ENCODE measurements at regions not wholly inside any gene's neighbourhood (a gene's known extent, or its start where the extent isn't known, plus 50 kb on each side); places are given as distances from the start of the nearest gene placed in this dataset.
A peak's percentile ranks its signal among the peaks of the same experiment; 100 is the strongest.

GRCh38 chr1:91122106-91122717 is 100.4 kb upstream of the ZNF644 start:
- no peak for TF ChIP-seq CTCF (conservative IDR thresholded peaks at IDR 0.05)
- H3K27ac ChIP-seq, result peak overlapping the region; percentile 23; the same call in 1 of the 2 replicates

- H3K27ac ChIP-seq, result no peak overlapping the region
- TF ChIP-seq CTCF (conservative IDR thresholded peaks at IDR 0.05), result no peak
Observed at GRCh38 chr1:91121366-91121765, 99.5 kb upstream of the ZNF644 start.

- no peak for TF ChIP-seq CTCF (conservative IDR thresholded peaks at IDR 0.05)
- no peak overlapping the region for H3K27ac ChIP-seq
Observed at GRCh38 chr1:91120936-91121335, 99.1 kb upstream of the ZNF644 start.

- no peak overlapping the region for H3K27ac ChIP-seq
- TF ChIP-seq CTCF (conservative IDR thresholded peaks at IDR 0.05), result no peak
Observed at GRCh38 chr1:91120421-91120820, 98.6 kb upstream of the ZNF644 start.

- H3K27ac ChIP-seq, result no peak overlapping the region
Observed at GRCh38 chr1:91104712-91105111, 82.9 kb upstream of the ZNF644 start.

GRCh38 chr1:91101328-91101727 is 79.5 kb upstream of the ZNF644 start:
- no peak overlapping the region for H3K27ac ChIP-seq
- TF ChIP-seq CTCF (conservative IDR thresholded peaks at IDR 0.05), result no peak

More at GRCh38 chr1:91104712-91105111, 82.9 kb upstream of the ZNF644 start:
- TF ChIP-seq CTCF (conservative IDR thresholded peaks at IDR 0.05), result no peak

GRCh38 chr1:91099746-91100621 is 78.1 kb upstream of the ZNF644 start:
- TF ChIP-seq CTCF (conservative IDR thresholded peaks at IDR 0.05), result no peak
- H3K27ac ChIP-seq, result no peak overlapping the region

Measured in VCaP (cell line).